Endothelial cell of umbilical vein (primary cell): ENCODE measurements at regions not wholly inside any gene's neighbourhood (a gene's known extent, or its start where the extent isn't known, plus 50 kb on each side); places are given as distances from the start of the nearest gene placed in this dataset.
"Not testable (repeated sequence)": the region's sequence is repeated elsewhere in the genome, so short reads cannot be mapped to it uniquely, and the experiment has no call there.

Source experiments
- BruUV-seq: library from RNA; stranded (reverse); fragments of 400-500 nt; replicated peaks from 2 replicates; lab custom pipeline; 2021; lab: Mats Ljungman, UMichigan
- CTCF ChIA-PET: fragments of 300-600, 350-600 bp; sonication (Branson Sonifier 250); formaldehyde crosslinking; loops from one replicate; lab custom pipeline; 2021; ENCODE audit warnings: antibody characterized with exemption, inconsistent platforms; lab: Charles Lee
- POLR2A ChIA-PET: fragments of 300-600, 350-600 bp; sonication (Branson Sonifier 250); formaldehyde crosslinking; loops from one replicate; lab custom pipeline; 2021; ENCODE audit warnings: antibody characterized with exemption, inconsistent platforms; lab: Charles Lee
- DNase-seq: peaks from one replicate; pipeline ENCODE4 v3.0.0-alpha.2; 2011; ENCODE audit warnings: low read depth, low spot score
- FAIRE-seq: peaks from 2 replicates; lab custom pipeline; 2011; peaks lifted over from hg19 to GRCh38; lab: Jason Lieb, UNC
- H2AFZ ChIP-seq: 2 replicates; pipeline ENCODE4 v1.6.0; 2012; ENCODE audit warnings: low read depth, low read length, control low read depth, inconsistent platforms
- H3K27ac ChIP-seq: 2 replicates; pipeline ENCODE4 v1.5.1; 2011; ENCODE audit warnings: low read depth, mild to moderate bottlenecking, control low read depth, low read length, moderate library complexity; ENCODE audit not compliant: insufficient read depth
- H3K27me3 ChIP-seq, 2 experiments: 2 replicates each; pipeline versions ENCODE4 v1.6.0 to v1.6.1; 2011; ENCODE audit warnings: low read length in 2 of 2, mixed read lengths in 1 of 2; ENCODE audit not compliant: control insufficient read depth in 2 of 2, insufficient read depth in 2 of 2
- H3K36me3 ChIP-seq, 2 experiments: 2 replicates in 1 of 2; 3 replicates in 1 of 2; pipeline ENCODE4 v1.5.1; 2011; ENCODE audit warnings: low read length in 2 of 2, mild to moderate bottlenecking in 1 of 2, moderate library complexity in 1 of 2; ENCODE audit not compliant: control insufficient read depth in 2 of 2, insufficient read depth in 2 of 2; ENCODE audit errors: extremely low read depth in 1 of 2
- H3K4me1 ChIP-seq: 3 replicates; pipeline ENCODE4 v1.5.1; 2011; ENCODE audit warnings: mild to moderate bottlenecking, low read length; ENCODE audit not compliant: control insufficient read depth, insufficient read depth; ENCODE audit errors: extremely low read depth
- H3K4me2 ChIP-seq: 2 replicates; pipeline ENCODE4 v1.6.1; 2011; ENCODE audit warnings: low read length, control low read depth, mixed read lengths; ENCODE audit not compliant: insufficient read depth
- H3K4me3 ChIP-seq, 3 experiments: fragments of 200-600 bp in 1 of 3; sonication (generic), shearing (Covaris generic) in 1 of 3; replicated peaks in 1 of 3; 2 replicates each; pipeline ENCODE4 v1.5.1; 2011 to 2016; ENCODE audit warnings: control low read depth in 3 of 3, low read length in 3 of 3, mild to moderate bottlenecking in 2 of 3, inconsistent platforms in 1 of 3, low read depth in 1 of 3, moderate library complexity in 1 of 3; ENCODE audit not compliant: insufficient read depth in 1 of 3
- H3K79me2 ChIP-seq: 2 replicates; pipeline ENCODE4 v1.6.0; 2012; ENCODE audit warnings: low read length, inconsistent platforms; ENCODE audit not compliant: control insufficient read depth, insufficient read depth
- H3K9ac ChIP-seq: replicated peaks from 2 replicates; pipeline ENCODE3; 2011; ENCODE audit warnings: low read length, control low read depth; ENCODE audit not compliant: insufficient read depth; ENCODE audit errors: extremely low read depth
- H3K9me1 ChIP-seq: replicated peaks from 3 replicates; pipeline ENCODE4 v1.6.0; 2011; ENCODE audit warnings: mild to moderate bottlenecking, low read length; ENCODE audit not compliant: control insufficient read depth, insufficient read depth; ENCODE audit errors: extremely low read depth
- H3K9me3 ChIP-seq: replicated peaks from 2 replicates; pipeline ENCODE4 v1.5.1; 2012; ENCODE audit warnings: low read length, inconsistent platforms; ENCODE audit not compliant: control insufficient read depth, insufficient read depth
- H4K20me1 ChIP-seq: replicated peaks from 2 replicates; pipeline ENCODE3; 2011; ENCODE audit warnings: mild to moderate bottlenecking, low read length; ENCODE audit not compliant: control insufficient read depth, insufficient read depth; ENCODE audit errors: extremely low read depth
- EZH2 ChIP-seq: IDR thresholded peaks from 2 replicates; pipeline ENCODE4 v1.6.1; 2012; ENCODE audit warnings: borderline replicate concordance, low read depth, mild to moderate bottlenecking, moderate library complexity, low read length, inconsistent platforms; ENCODE audit not compliant: severe bottlenecking
- FOS ChIP-seq: IDR thresholded peaks from 2 replicates; pipeline ENCODE4 v1.6.1; 2011; ENCODE audit warnings: mild to moderate bottlenecking, low read length, moderate library complexity, borderline replicate concordance; ENCODE audit not compliant: insufficient read depth
- GATA2 ChIP-seq: IDR thresholded peaks from 2 replicates; pipeline ENCODE4 v1.7.0; 2011; ENCODE audit warnings: low read depth, mild to moderate bottlenecking, moderate library complexity, mixed read lengths, low read length; ENCODE audit not compliant: insufficient read length, insufficient read depth
- JUN ChIP-seq: IDR thresholded peaks from 2 replicates; pipeline ENCODE4 v1.6.1; 2011; ENCODE audit warnings: borderline replicate concordance, low read depth; ENCODE audit not compliant: insufficient read length, insufficient read depth
- MAX ChIP-seq: IDR thresholded peaks from 2 replicates; pipeline ENCODE4 v1.6.1; 2011; ENCODE audit not compliant: insufficient read depth, insufficient read length
- MYC ChIP-seq: IDR thresholded peaks from one replicate; pipeline ENCODE4 v1.6.1; 2011; ENCODE audit warnings: mild to moderate bottlenecking, low read depth, low read length
- POLR2A ChIP-seq: IDR thresholded peaks from 2 replicates; pipeline ENCODE4 v1.6.1; 2012; ENCODE audit warnings: low read depth, mild to moderate bottlenecking, control low read depth, low read length
- POLR2AphosphoS5 ChIP-seq: IDR thresholded peaks from 2 replicates; pipeline ENCODE4 v1.6.1; 2012; ENCODE audit warnings: low read depth, mild to moderate bottlenecking, control low read depth, low read length, moderate library complexity; ENCODE audit not compliant: insufficient read depth
- dilution Hi-C: fragments of 300-500 bp; cut with MboI; formaldehyde crosslinking; loops from one replicate; pipeline ENCODE4 v1.15.0; 2019; ENCODE audit warnings: low sequenced_read_pairs; ENCODE audit not compliant: extremely low pct_ligation_motif_present
- intact Hi-C: fragments of 100-400 bp; cut with micrococcal nuclease; formaldehyde crosslinking; loops from one replicate; pipeline ENCODE4 v1.10.0; 2022
- TF ChIP-seq, protein P1 (sequence below), 2 donors: IDR thresholded peaks; 1 replicate in 1 of 2; 2 replicates in 1 of 2; pipeline ENCODE4 v1.5.1; 2011; ENCODE audit warnings: low read length in 2 of 2, mild to moderate bottlenecking in 2 of 2, moderate library complexity in 2 of 2, control low read depth in 1 of 2, inconsistent platforms in 1 of 2, low read depth in 1 of 2; ENCODE audit not compliant: insufficient read depth in 1 of 2; ENCODE audit errors: extremely low read depth in 1 of 2

DNA sequence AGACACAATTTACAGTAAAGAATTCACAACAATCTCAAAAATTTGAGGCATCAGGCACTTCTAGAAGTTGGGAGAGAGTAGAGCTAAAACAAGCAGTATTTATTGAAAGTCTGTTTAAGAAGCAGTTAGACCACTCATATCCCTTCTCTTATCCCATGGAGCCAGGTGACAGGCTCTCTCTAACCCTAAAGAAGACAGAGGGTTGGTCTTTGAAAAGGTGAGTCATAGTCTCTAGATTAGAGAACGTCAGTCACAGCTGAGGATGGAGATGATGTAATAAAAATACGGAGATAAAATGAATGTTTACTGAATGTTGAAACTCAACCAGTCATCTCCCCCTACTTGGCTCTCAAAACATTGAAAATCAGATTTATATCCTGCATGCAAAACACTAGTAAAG lies 223.8 kb downstream of the CHIC2 start:
- BruUV-seq, result no TSS peak
- TF ChIP-seq POLR2A (no peak), FOS (no peak), JUN (no peak), EZH2 (no peak), GATA2 (no peak), MYC (no peak), POLR2AphosphoS5 (no peak), MAX (no peak)
- TF ChIP-seq, protein P1, sequence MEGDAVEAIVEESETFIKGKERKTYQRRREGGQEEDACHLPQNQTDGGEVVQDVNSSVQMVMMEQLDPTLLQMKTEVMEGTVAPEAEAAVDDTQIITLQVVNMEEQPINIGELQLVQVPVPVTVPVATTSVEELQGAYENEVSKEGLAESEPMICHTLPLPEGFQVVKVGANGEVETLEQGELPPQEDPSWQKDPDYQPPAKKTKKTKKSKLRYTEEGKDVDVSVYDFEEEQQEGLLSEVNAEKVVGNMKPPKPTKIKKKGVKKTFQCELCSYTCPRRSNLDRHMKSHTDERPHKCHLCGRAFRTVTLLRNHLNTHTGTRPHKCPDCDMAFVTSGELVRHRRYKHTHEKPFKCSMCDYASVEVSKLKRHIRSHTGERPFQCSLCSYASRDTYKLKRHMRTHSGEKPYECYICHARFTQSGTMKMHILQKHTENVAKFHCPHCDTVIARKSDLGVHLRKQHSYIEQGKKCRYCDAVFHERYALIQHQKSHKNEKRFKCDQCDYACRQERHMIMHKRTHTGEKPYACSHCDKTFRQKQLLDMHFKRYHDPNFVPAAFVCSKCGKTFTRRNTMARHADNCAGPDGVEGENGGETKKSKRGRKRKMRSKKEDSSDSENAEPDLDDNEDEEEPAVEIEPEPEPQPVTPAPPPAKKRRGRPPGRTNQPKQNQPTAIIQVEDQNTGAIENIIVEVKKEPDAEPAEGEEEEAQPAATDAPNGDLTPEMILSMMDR (IDR thresholded peaks at IDR 0.05; ENCODE audit: extremely low read depth in 1 of 2, insufficient read depth in 1 of 2, low read depth in 1 of 2, low read length in 2 of 2), result no peak
- FAIRE-seq (no peak), DNase-seq (no peak)
- H3K27ac ChIP-seq, result no peak overlapping the region
- POLR2A ChIA-PET, result no interaction called here
- H3K4me1 ChIP-seq, result no peaks in the 10 kb centered on the region
- H2AFZ ChIP-seq, result no peak overlapping the region
- dilution Hi-C loops, result no loop called here
- peaks cover 3 to 4% of the 10 kb centered on the region in 2 experiments for H3K27me3 ChIP-seq
- H3K9me3 ChIP-seq, result no peaks in the 10 kb centered on the region
- no peak overlapping the region for H3K9ac ChIP-seq
- no peak overlapping the region for H3K4me3 ChIP-seq
- CTCF ChIA-PET, result no interaction called here
- no peaks in the 10 kb centered on the region for H3K79me2 ChIP-seq
- no peak overlapping the region for H3K4me2 ChIP-seq
- no peaks in the 10 kb centered on the region for H4K20me1 ChIP-seq
- H3K9me1 ChIP-seq, result no peaks in the 10 kb centered on the region
- no peaks in the 10 kb centered on the region for H3K36me3 ChIP-seq
- intact Hi-C loops, result no loop called here

GRCh38 chr4:53833302-53834003 lies 231.0 kb downstream of the CHIC2 start:
- H3K9ac ChIP-seq, H3K36me3 ChIP-seq, H3K4me1 ChIP-seq, BruUV-seq, CTCF ChIA-PET, H3K79me2 ChIP-seq, H3K9me1 ChIP-seq, FAIRE-seq, DNase-seq, H3K4me3 ChIP-seq, H3K4me2 ChIP-seq, POLR2A ChIA-PET, H3K9me3 ChIP-seq, H2AFZ ChIP-seq, H3K27me3 ChIP-seq, intact Hi-C loops, H4K20me1 ChIP-seq, dilution Hi-C loops, H3K27ac ChIP-seq: not testable (repeated sequence)
